ENCODE measurements at regions not wholly inside any gene's neighbourhood (a gene's known extent, or its start where the extent isn't known, plus 50 kb on each side); places are given as distances from the start of the nearest gene placed in this dataset.

GRCh38 chr10:108375691-108376090 lies 1211.2 kb upstream of the SORCS1 start:
- TF ChIP-seq, protein P1, sequence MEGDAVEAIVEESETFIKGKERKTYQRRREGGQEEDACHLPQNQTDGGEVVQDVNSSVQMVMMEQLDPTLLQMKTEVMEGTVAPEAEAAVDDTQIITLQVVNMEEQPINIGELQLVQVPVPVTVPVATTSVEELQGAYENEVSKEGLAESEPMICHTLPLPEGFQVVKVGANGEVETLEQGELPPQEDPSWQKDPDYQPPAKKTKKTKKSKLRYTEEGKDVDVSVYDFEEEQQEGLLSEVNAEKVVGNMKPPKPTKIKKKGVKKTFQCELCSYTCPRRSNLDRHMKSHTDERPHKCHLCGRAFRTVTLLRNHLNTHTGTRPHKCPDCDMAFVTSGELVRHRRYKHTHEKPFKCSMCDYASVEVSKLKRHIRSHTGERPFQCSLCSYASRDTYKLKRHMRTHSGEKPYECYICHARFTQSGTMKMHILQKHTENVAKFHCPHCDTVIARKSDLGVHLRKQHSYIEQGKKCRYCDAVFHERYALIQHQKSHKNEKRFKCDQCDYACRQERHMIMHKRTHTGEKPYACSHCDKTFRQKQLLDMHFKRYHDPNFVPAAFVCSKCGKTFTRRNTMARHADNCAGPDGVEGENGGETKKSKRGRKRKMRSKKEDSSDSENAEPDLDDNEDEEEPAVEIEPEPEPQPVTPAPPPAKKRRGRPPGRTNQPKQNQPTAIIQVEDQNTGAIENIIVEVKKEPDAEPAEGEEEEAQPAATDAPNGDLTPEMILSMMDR (IDR thresholded peaks at IDR 0.05): no peak
- TF ChIP-seq EZH2 (IDR thresholded peaks at IDR 0.05; ENCODE audit: borderline replicate concordance, insufficient read depth, low read depth, low read length, poor library complexity, severe bottlenecking): no peak

Measured in B cell (primary cell).